ENCODE measurements at regions not wholly inside any gene's neighbourhood (a gene's known extent, or its start where the extent isn't known, plus 50 kb on each side); places are given as distances from the start of the nearest gene placed in this dataset.

GRCh38 chr14:23707415-23707814, 71.3 kb downstream of the DHRS2 start:
- no peak overlapping the region for H3K4me3 ChIP-seq (ENCODE audit: low read depth, low read length)
- DNase-seq (ENCODE audit: low read depth): no peak
- no peak for TF ChIP-seq CTCF (IDR thresholded peaks at IDR 0.05; ENCODE audit: control insufficient read depth, extremely low read depth, insufficient read depth)

GRCh38 chr14:23708343-23708742, 72.2 kb downstream of the DHRS2 start:
- TF ChIP-seq CTCF (IDR thresholded peaks at IDR 0.05; ENCODE audit: control insufficient read depth, extremely low read depth, insufficient read depth): no peak
- DNase-seq (ENCODE audit: low read depth): no peak
- no peak overlapping the region for H3K4me3 ChIP-seq (ENCODE audit: low read depth, low read length)

GRCh38 chr14:23709923-23710322, 73.8 kb downstream of the DHRS2 start:
- H3K4me3 ChIP-seq (ENCODE audit: low read depth, low read length): no peak overlapping the region
- TF ChIP-seq CTCF (IDR thresholded peaks at IDR 0.05; ENCODE audit: control insufficient read depth, extremely low read depth, insufficient read depth): no peak
- DNase-seq (ENCODE audit: low read depth): no peak

GRCh38 chr14:23712287-23712686, 76.1 kb downstream of the DHRS2 start:
- DNase-seq (ENCODE audit: low read depth): no peak
- no peak overlapping the region for H3K4me3 ChIP-seq (ENCODE audit: low read depth, low read length)
- TF ChIP-seq CTCF (IDR thresholded peaks at IDR 0.05; ENCODE audit: control insufficient read depth, extremely low read depth, insufficient read depth): no peak

GRCh38 chr14:23719225-23719985, 83.2 kb downstream of the DHRS2 start:
- no peak for TF ChIP-seq CTCF (IDR thresholded peaks at IDR 0.05; ENCODE audit: control insufficient read depth, extremely low read depth, insufficient read depth)
- no peak for DNase-seq (ENCODE audit: low read depth)
- H3K4me3 ChIP-seq (ENCODE audit: low read depth, low read length): no peak overlapping the region

- no peak overlapping the region for H3K4me3 ChIP-seq (ENCODE audit: low read depth, low read length)
- DNase-seq (ENCODE audit: low read depth): no peak
- TF ChIP-seq CTCF (IDR thresholded peaks at IDR 0.05; ENCODE audit: control insufficient read depth, extremely low read depth, insufficient read depth): no peak
These were observed 86.5 kb downstream of the DHRS2 start for GRCh38 chr14:23722675-23723074.

GRCh38 chr14:23723911-23724310, 87.7 kb downstream of the DHRS2 start:
- no peak overlapping the region for H3K4me3 ChIP-seq (ENCODE audit: low read depth, low read length)
- DNase-seq (ENCODE audit: low read depth): no peak
- TF ChIP-seq CTCF (IDR thresholded peaks at IDR 0.05; ENCODE audit: control insufficient read depth, extremely low read depth, insufficient read depth): no peak

All from LNCaP clone FGC (cell line).